CD4-positive, alpha-beta T cell treated with Interleukin-17A for 1 hour (primary cell): ENCODE measurements at regions not wholly inside any gene's neighbourhood (a gene's known extent, or its start where the extent isn't known, plus 50 kb on each side); places are given as distances from the start of the nearest gene placed in this dataset.
A peak's percentile ranks its signal among the peaks of the same experiment; 100 is the strongest.

Experiments
- DNase-seq: peaks from one replicate; pipeline ENCODE4 v3.0.0-alpha.2; 2020

- DNase-seq: no peak
Measured at GRCh38 chr9:121550041-121550440, 50.4 kb upstream of the GGTA1 start.

DNA sequence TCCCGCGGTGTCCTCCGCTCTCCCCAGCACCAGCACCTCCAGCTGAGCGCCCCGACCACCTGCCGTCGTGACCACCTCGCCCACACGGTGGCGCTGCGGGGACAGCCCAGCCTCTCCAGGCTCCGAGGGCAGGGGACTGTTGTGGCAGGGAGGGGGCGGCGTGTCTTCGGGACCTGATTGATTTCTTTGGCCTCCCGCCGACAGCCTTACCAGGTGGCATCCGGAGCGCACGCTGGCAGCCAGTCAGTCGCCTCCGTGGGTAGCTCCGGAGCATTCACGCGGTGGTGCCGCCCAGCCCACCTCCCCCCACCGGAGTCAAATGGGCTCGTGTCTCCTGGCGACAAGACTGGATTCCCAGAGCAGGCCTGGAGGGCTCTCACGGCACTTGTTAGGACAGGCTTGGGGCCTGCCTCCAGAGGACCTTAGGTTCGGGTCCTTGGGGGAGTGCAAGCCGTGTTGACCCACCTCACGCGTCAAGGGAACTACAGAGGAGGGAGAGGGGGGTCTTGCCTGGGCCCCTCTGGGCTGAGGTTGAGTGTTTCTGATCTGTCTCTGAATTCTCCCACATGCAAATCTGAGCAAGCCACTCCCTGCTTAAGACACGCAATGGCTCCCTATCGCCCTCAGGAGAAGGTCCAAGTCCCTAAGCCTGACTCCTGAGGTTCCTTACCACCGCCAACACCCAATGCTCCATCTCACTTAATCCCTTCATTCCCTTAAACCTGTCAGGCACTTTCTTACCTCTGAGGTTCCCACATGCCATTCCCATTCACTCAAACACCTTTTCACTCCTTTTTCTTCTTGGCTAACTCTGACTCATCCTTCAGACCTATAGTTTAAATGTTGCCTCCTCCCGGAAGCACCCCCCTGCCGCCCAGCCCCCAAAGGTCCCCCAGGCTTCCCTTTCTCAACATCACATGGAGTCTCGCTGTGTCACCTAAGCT, 51.2 kb upstream of the GGTA1 start:
- peak; percentile 55 for DNase-seq

GRCh38 chr9:121551985-121552753, 52.5 kb upstream of the GGTA1 start:
- no peak for DNase-seq

GRCh38 chr9:121556082-121556481, 56.4 kb upstream of the GGTA1 start:
- no peak for DNase-seq

GRCh38 chr9:121556580-121556979, 56.9 kb upstream of the GGTA1 start:
- no peak for DNase-seq

- no peak for DNase-seq
Measured at GRCh38 chr9:121557581-121558447, 58.2 kb upstream of the GGTA1 start.

DNA sequence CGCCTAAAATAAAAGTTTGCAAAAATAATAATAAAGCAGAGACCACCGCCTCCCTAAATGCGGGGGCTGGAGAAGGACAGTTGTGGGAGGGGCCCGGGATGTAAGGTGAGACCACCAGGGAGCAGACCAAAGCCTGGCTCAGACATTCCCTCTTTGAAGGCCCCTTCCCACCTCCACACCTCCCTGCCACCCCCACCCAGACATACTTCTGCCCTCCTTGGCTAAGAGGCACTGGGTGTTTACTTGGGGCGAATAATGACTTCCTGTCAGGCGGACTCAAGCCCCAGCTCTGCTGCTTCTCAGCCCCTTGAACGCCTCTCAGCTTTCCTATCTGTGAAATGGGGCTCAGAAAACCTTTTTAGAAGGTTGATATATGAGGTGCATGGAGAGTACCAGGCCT, 58.8 kb upstream of the GGTA1 start:
- no peak for DNase-seq

DNA sequence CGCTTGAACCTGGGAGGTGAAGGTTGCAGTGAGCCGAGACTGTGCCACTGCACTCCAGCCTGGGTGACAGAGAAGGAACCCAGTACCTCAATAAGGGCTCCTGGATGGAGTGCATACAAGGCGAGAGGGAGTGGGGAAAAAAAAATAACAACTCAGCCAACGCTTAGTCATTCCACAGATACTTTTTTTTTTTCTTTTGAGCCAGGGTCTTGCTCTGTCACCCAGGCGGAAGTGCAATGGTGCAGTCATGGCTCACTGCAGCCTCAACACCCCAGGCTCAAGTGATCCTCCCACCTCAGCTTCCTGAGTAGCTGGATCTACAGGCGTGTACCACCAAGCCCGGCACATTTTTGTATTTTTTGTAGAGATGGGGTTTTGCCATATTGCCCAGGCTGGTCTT, 59.5 kb upstream of the GGTA1 start:
- DNase-seq: no peak

- no peak for DNase-seq
Measured at GRCh38 chr9:121560921-121561320, 61.3 kb upstream of the GGTA1 start.

DNA sequence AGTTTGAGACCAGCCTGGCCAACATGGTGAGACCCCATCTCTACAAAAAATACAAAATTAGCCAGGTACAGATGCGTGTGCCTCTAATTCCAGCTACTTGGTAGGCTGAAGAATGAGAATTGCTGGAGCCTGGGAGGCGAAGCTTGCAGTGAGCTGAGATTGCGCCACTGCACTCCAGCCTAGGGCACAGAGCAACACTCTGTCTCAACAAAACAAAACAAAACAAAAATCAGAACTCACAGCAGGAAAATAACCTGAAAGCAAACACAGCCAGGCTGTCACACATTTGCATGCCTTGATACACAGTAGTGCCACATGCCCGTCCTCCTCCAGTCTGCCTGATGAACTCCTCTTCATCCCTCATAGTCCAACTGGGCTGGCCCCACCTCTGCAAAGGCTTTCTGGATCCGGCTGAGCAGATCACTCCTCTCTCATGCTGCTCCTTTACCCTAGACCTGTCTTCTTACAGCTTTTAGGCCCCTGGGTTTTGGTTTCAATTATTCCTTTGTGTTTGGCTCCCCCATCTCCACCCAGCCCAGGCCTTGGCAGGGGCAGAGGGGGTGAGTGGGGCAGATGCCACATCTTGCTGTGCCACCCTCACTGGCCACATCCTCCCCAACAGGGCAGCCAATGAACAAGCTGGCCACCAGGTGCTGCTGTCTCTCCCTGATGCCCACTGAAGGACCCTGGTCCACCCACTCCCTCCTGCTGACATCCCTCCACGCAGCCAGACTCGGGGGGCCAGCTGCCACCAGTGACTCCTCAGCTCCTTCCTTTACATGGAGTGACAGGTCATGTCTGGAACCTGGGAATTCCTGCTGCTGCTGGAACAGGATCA, 62.0 kb upstream of the GGTA1 start:
- DNase-seq: no peak

GRCh38 chr9:121562301-121562700, 62.7 kb upstream of the GGTA1 start:
- no peak for DNase-seq

- DNase-seq: no peak
Measured at GRCh38 chr9:121563425-121563824, 63.8 kb upstream of the GGTA1 start.

DNA sequence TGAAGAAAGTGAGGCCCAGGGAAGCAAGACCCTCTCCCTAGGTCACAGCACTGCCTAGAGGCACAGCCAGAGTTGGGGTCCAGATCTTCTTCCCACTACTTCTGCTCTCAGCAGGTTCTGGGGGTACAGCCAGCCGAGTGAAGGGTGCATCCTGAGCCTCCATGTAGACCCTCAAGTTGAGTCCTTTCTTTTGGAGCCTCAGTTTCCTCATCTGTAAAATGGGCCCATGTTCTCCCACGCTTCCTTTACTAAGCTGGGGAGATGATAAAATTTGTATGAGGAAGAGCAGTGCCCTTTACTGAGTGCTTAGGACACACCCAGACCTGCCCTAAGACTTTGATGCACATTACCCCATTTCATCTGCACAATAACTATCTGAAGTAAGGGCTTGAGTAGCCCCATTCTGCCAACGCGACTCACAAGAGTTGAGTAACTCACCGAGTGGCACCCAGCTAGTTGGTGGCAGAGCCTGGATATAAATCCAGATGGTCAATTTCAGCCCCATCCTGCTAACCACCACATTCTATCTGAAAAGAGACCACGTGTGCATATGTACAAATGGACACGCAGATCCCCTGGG, 64.3 kb upstream of the GGTA1 start:
- no peak for DNase-seq

- DNase-seq: no peak
Measured at GRCh38 chr9:121564504-121565260, 65.0 kb upstream of the GGTA1 start.

- DNase-seq: no peak
Measured at GRCh38 chr9:121566481-121567465, 67.1 kb upstream of the GGTA1 start.

- DNase-seq: no peak
Measured at GRCh38 chr9:121567500-121568342, 68.1 kb upstream of the GGTA1 start.

DNA sequence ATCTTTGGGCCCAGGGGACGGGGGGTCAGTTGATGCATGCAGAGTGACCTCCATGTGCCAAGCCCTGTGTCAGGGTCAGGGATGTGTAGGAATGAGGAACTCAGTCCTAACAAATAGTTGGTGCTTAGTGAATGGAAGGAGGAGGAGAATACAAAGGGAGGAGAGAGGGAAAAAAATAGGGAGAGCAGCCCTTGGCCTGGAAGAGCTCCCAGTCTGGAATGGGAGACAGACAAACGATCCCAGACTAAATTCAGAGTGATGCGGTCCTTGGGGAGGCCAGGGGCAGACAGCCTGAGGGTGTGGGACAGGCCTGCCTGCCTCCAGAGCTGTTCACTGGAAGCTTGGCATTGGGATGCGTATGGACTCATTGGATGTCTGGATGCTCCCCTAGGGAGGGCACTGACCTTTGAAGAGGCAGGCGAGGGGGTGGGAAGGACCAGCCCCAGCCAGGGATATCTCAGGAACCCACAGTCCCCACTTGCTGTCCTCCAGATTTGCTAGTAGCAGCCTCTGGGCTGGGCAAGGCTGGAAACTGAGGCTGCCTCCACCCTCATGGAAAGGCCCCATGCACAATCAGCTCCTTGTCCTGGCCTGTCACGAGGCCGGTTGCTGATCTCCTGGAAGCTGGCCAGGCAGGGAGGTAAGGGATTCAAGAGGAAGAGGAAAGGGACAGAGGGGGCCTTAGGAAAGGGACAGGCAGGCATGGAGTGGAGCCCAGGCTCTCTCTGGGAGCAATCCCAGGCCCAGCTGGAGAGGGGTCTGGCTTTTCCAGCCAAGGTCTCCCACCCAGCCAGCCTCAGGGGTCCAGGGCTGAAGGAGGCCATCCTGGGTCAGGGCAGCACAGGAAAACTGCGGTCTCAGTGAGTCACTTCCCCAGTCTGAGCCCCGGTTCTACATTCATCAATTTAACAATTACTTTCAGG, 69.0 kb upstream of the GGTA1 start:
- no peak for DNase-seq

GRCh38 chr9:121569266-121569648, 69.6 kb upstream of the GGTA1 start:
- DNase-seq: no peak
